ENCODE measurements at regions not wholly inside any gene's neighbourhood (a gene's known extent, or its start where the extent isn't known, plus 50 kb on each side); places are given as distances from the start of the nearest gene placed in this dataset.

- H2BK5ac ChIP-seq (ENCODE audit: low read length), result no peak overlapping the region
- H3K18ac ChIP-seq (ENCODE audit: low read length), result no peak overlapping the region
- H3K27ac ChIP-seq (replicated peaks; ENCODE audit: low read length), result no peak overlapping the region
- no peak overlapping the region for H3K23ac ChIP-seq (ENCODE audit: low read depth, low read length, poor library complexity)
- no peaks in the 10 kb centered on the region for H3K79me1 ChIP-seq (ENCODE audit: low read depth, low read length)
- no peak overlapping the region for H3K14ac ChIP-seq (ENCODE audit: low read length)
- no peak overlapping the region for H3K4me3 ChIP-seq (ENCODE audit: low read length in 2 of 2)
- no peak for DNase-seq (ENCODE audit: low spot score)
- no peak overlapping the region for H2BK12ac ChIP-seq (ENCODE audit: low read length)
- H3K4me2 ChIP-seq (ENCODE audit: insufficient read depth, low read length, poor library complexity, severe bottlenecking), result no peak overlapping the region
- no peaks in the 10 kb centered on the region for H3K9me3 ChIP-seq (replicated peaks in 1 of 2; ENCODE audit: control insufficient read depth in 2 of 2, insufficient read depth in 1 of 2, low read depth in 1 of 2, low read length in 2 of 2)
- no peak overlapping the region for H4K91ac ChIP-seq (ENCODE audit: low read depth, low read length, poor library complexity)
- H3K4ac ChIP-seq (ENCODE audit: low read length), result no peak overlapping the region
- H2AK5ac ChIP-seq (ENCODE audit: low read depth, low read length), result no peak overlapping the region
- no peak overlapping the region for H2BK15ac ChIP-seq (ENCODE audit: low read length)
- no peak overlapping the region for H2BK120ac ChIP-seq (ENCODE audit: low read depth, low read length)
- H3K27me3 ChIP-seq (ENCODE audit: control insufficient read depth in 3 of 3, insufficient read depth in 3 of 3, low read depth in 1 of 3, low read length in 3 of 3), result no peaks in the 10 kb centered on the region
- no peak overlapping the region for H4K8ac ChIP-seq (ENCODE audit: low read depth, low read length)
- H2AFZ ChIP-seq (ENCODE audit: low read length), result no peak overlapping the region
- H3K4me1 ChIP-seq (ENCODE audit: control insufficient read depth in 2 of 2, insufficient read depth in 1 of 2, low read depth in 1 of 2, low read length in 2 of 2), result peaks cover 0 to 2% of the 10 kb centered on the region in 2 donors
- no CpG with 5 or more reads among the region's 3 CpGs for WGBS, 2 donors (ENCODE audit: extremely low coverage in 2 of 2, insufficient read length in 2 of 2, insufficient replicate concordance in 1 of 2)
- H3K36me3 ChIP-seq (replicated peaks in 1 of 2; ENCODE audit: control insufficient read depth in 2 of 2, insufficient read depth in 2 of 2, low read length in 2 of 2), result no peaks in the 10 kb centered on the region
- no peak overlapping the region for H3K9ac ChIP-seq (ENCODE audit: low read depth, low read length, poor library complexity)
These were observed 212.8 kb downstream of the KIF21A start for GRCh38 chr12:39230086-39230485.

- no peak overlapping the region for H2AK5ac ChIP-seq (ENCODE audit: low read depth, low read length)
- no peak overlapping the region for H4K8ac ChIP-seq (ENCODE audit: low read depth, low read length)
- H2AFZ ChIP-seq (ENCODE audit: low read length), result no peak overlapping the region
- H3K23ac ChIP-seq (ENCODE audit: low read depth, low read length, poor library complexity), result no peak overlapping the region
- no CpG with 5 or more reads among the region's 2 CpGs for WGBS, 2 donors (ENCODE audit: extremely low coverage in 2 of 2, insufficient read length in 2 of 2, insufficient replicate concordance in 1 of 2)
- no peaks in the 10 kb centered on the region for H3K79me1 ChIP-seq (ENCODE audit: low read depth, low read length)
- no peak overlapping the region for H2BK120ac ChIP-seq (ENCODE audit: low read depth, low read length)
- no peak overlapping the region for H3K4ac ChIP-seq (ENCODE audit: low read length)
- H3K36me3 ChIP-seq (replicated peaks in 1 of 2; ENCODE audit: control insufficient read depth in 2 of 2, insufficient read depth in 2 of 2, low read length in 2 of 2), result no peaks in the 10 kb centered on the region
- no peaks in the 10 kb centered on the region for H3K9me3 ChIP-seq (replicated peaks in 1 of 2; ENCODE audit: control insufficient read depth in 2 of 2, insufficient read depth in 1 of 2, low read depth in 1 of 2, low read length in 2 of 2)
- no peak overlapping the region for H3K14ac ChIP-seq (ENCODE audit: low read length)
- no peaks in the 10 kb centered on the region for H3K27me3 ChIP-seq (ENCODE audit: control insufficient read depth in 3 of 3, insufficient read depth in 3 of 3, low read depth in 1 of 3, low read length in 3 of 3)
- no peak overlapping the region for H3K27ac ChIP-seq (replicated peaks; ENCODE audit: low read length)
- H3K4me1 ChIP-seq (ENCODE audit: control insufficient read depth in 2 of 2, insufficient read depth in 1 of 2, low read depth in 1 of 2, low read length in 2 of 2), result peaks cover 0 to 2% of the 10 kb centered on the region in 2 donors
- no peak overlapping the region for H3K18ac ChIP-seq (ENCODE audit: low read length)
- H2BK5ac ChIP-seq (ENCODE audit: low read length), result no peak overlapping the region
- H3K4me2 ChIP-seq (ENCODE audit: insufficient read depth, low read length, poor library complexity, severe bottlenecking), result no peak overlapping the region
- no peak overlapping the region for H2BK15ac ChIP-seq (ENCODE audit: low read length)
- no peak overlapping the region for H3K4me3 ChIP-seq (ENCODE audit: low read length in 2 of 2)
- no peak for DNase-seq (ENCODE audit: low spot score)
- no peak overlapping the region for H3K9ac ChIP-seq (ENCODE audit: low read depth, low read length, poor library complexity)
- no peak overlapping the region for H2BK12ac ChIP-seq (ENCODE audit: low read length)
- no peak overlapping the region for H4K91ac ChIP-seq (ENCODE audit: low read depth, low read length, poor library complexity)
These were observed 215.7 kb downstream of the KIF21A start for GRCh38 chr12:39227218-39227617.

- H3K4me2 ChIP-seq (ENCODE audit: insufficient read depth, low read length, poor library complexity, severe bottlenecking), result no peak overlapping the region
- no peaks in the 10 kb centered on the region for H3K79me1 ChIP-seq (ENCODE audit: low read depth, low read length)
- H3K14ac ChIP-seq (ENCODE audit: low read length), result no peak overlapping the region
- no peaks in the 10 kb centered on the region for H3K9me3 ChIP-seq (replicated peaks in 1 of 2; ENCODE audit: control insufficient read depth in 2 of 2, insufficient read depth in 1 of 2, low read depth in 1 of 2, low read length in 2 of 2)
- H3K4me3 ChIP-seq (ENCODE audit: low read length in 2 of 2), result no peak overlapping the region
- no peak overlapping the region for H3K4ac ChIP-seq (ENCODE audit: low read length)
- H4K91ac ChIP-seq (ENCODE audit: low read depth, low read length, poor library complexity), result no peak overlapping the region
- no peak overlapping the region for H3K27ac ChIP-seq (replicated peaks; ENCODE audit: low read length)
- H4K8ac ChIP-seq (ENCODE audit: low read depth, low read length), result no peak overlapping the region
- H2AK5ac ChIP-seq (ENCODE audit: low read depth, low read length), result no peak overlapping the region
- H3K18ac ChIP-seq (ENCODE audit: low read length), result no peak overlapping the region
- H3K36me3 ChIP-seq (replicated peaks in 1 of 2; ENCODE audit: control insufficient read depth in 2 of 2, insufficient read depth in 2 of 2, low read length in 2 of 2), result no peaks in the 10 kb centered on the region
- H3K23ac ChIP-seq (ENCODE audit: low read depth, low read length, poor library complexity), result no peak overlapping the region
- no peak overlapping the region for H2AFZ ChIP-seq (ENCODE audit: low read length)
- DNase-seq (ENCODE audit: low spot score), result no peak
- H2BK120ac ChIP-seq (ENCODE audit: low read depth, low read length), result no peak overlapping the region
- peaks cover 0 to 2% of the 10 kb centered on the region in 2 donors for H3K4me1 ChIP-seq (ENCODE audit: control insufficient read depth in 2 of 2, insufficient read depth in 1 of 2, low read depth in 1 of 2, low read length in 2 of 2)
- H2BK12ac ChIP-seq (ENCODE audit: low read length), result no peak overlapping the region
- H3K27me3 ChIP-seq (ENCODE audit: control insufficient read depth in 3 of 3, insufficient read depth in 3 of 3, low read depth in 1 of 3, low read length in 3 of 3), result no peaks in the 10 kb centered on the region
- no peak overlapping the region for H2BK15ac ChIP-seq (ENCODE audit: low read length)
- no peak overlapping the region for H3K9ac ChIP-seq (ENCODE audit: low read depth, low read length, poor library complexity)
- H2BK5ac ChIP-seq (ENCODE audit: low read length), result no peak overlapping the region
These were observed 217.9 kb downstream of the KIF21A start for GRCh38 chr12:39224971-39225370.

GRCh38 chr12:39205969-39206368 lies 237.0 kb downstream of the KIF21A start:
- no peak overlapping the region for H3K27ac ChIP-seq (replicated peaks; ENCODE audit: low read length)
- H3K9ac ChIP-seq (ENCODE audit: low read depth, low read length, poor library complexity), result no peak overlapping the region
- H3K36me3 ChIP-seq (replicated peaks in 1 of 2; ENCODE audit: control insufficient read depth in 2 of 2, insufficient read depth in 2 of 2, low read length in 2 of 2), result no peaks in the 10 kb centered on the region
- no peak for DNase-seq (ENCODE audit: low spot score)
- no CpG with 5 or more reads among the region's 4 CpGs for WGBS, 2 donors (ENCODE audit: extremely low coverage in 2 of 2, insufficient read length in 2 of 2, insufficient replicate concordance in 1 of 2)
- no peak overlapping the region for H3K23ac ChIP-seq (ENCODE audit: low read depth, low read length, poor library complexity)
- H4K8ac ChIP-seq (ENCODE audit: low read depth, low read length), result no peak overlapping the region
- no peak overlapping the region for H4K91ac ChIP-seq (ENCODE audit: low read depth, low read length, poor library complexity)
- H2BK120ac ChIP-seq (ENCODE audit: low read depth, low read length), result no peak overlapping the region
- no peaks in the 10 kb centered on the region for H3K9me3 ChIP-seq (replicated peaks in 1 of 2; ENCODE audit: control insufficient read depth in 2 of 2, insufficient read depth in 1 of 2, low read depth in 1 of 2, low read length in 2 of 2)
- H3K18ac ChIP-seq (ENCODE audit: low read length), result no peak overlapping the region
- H3K14ac ChIP-seq (ENCODE audit: low read length), result no peak overlapping the region
- no peaks in the 10 kb centered on the region for H3K27me3 ChIP-seq (ENCODE audit: control insufficient read depth in 3 of 3, insufficient read depth in 3 of 3, low read depth in 1 of 3, low read length in 3 of 3)
- H3K4ac ChIP-seq (ENCODE audit: low read length), result no peak overlapping the region
- no peak overlapping the region for H3K4me3 ChIP-seq (ENCODE audit: low read length in 2 of 2)
- no peak overlapping the region for H2BK15ac ChIP-seq (ENCODE audit: low read length)
- H3K4me2 ChIP-seq (ENCODE audit: insufficient read depth, low read length, poor library complexity, severe bottlenecking), result no peak overlapping the region
- no peak overlapping the region for H2BK5ac ChIP-seq (ENCODE audit: low read length)
- H3K4me1 ChIP-seq (ENCODE audit: control insufficient read depth in 2 of 2, insufficient read depth in 1 of 2, low read depth in 1 of 2, low read length in 2 of 2), result no peaks in the 10 kb centered on the region
- H2BK12ac ChIP-seq (ENCODE audit: low read length), result no peak overlapping the region
- H2AK5ac ChIP-seq (ENCODE audit: low read depth, low read length), result no peak overlapping the region
- H3K79me1 ChIP-seq (ENCODE audit: low read depth, low read length), result no peaks in the 10 kb centered on the region
- no peak overlapping the region for H2AFZ ChIP-seq (ENCODE audit: low read length)

All from neuronal stem cell (in vitro differentiated cells).